GM10266 (cell line): ENCODE measurements at regions not wholly inside any gene's neighbourhood (a gene's known extent, or its start where the extent isn't known, plus 50 kb on each side); places are given as distances from the start of the nearest gene placed in this dataset.

ENCODE experiments used
- DNase-seq: peaks from one replicate; pipeline ENCODE4 v3.0.0; 2012; ENCODE audit errors: extremely low spot score
- TF ChIP-seq, protein P1 (sequence below): IDR thresholded peaks from 2 replicates; pipeline ENCODE4 v1.5.1; 2012; ENCODE audit warnings: mild to moderate bottlenecking, low read depth; ENCODE audit not compliant: control insufficient read depth, insufficient read depth; ENCODE audit errors: missing control alignments

DNA sequence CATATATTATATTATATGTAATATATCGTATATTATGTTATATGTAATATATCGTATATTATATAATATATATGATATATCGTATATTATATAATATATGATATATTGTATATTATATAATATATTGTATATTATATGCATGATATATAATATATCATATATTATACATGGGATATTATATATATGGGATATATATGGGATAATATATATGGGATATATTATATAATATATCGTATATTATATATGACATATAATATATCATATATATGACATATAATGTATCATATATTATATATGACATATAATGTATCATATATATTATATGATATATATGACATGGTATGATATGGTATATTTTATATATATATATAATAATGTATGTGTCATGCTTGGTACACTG, 79.5 kb upstream of the CALM2 start:
- TF ChIP-seq, protein P1, sequence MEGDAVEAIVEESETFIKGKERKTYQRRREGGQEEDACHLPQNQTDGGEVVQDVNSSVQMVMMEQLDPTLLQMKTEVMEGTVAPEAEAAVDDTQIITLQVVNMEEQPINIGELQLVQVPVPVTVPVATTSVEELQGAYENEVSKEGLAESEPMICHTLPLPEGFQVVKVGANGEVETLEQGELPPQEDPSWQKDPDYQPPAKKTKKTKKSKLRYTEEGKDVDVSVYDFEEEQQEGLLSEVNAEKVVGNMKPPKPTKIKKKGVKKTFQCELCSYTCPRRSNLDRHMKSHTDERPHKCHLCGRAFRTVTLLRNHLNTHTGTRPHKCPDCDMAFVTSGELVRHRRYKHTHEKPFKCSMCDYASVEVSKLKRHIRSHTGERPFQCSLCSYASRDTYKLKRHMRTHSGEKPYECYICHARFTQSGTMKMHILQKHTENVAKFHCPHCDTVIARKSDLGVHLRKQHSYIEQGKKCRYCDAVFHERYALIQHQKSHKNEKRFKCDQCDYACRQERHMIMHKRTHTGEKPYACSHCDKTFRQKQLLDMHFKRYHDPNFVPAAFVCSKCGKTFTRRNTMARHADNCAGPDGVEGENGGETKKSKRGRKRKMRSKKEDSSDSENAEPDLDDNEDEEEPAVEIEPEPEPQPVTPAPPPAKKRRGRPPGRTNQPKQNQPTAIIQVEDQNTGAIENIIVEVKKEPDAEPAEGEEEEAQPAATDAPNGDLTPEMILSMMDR: no peak
- no peak for DNase-seq

DNA sequence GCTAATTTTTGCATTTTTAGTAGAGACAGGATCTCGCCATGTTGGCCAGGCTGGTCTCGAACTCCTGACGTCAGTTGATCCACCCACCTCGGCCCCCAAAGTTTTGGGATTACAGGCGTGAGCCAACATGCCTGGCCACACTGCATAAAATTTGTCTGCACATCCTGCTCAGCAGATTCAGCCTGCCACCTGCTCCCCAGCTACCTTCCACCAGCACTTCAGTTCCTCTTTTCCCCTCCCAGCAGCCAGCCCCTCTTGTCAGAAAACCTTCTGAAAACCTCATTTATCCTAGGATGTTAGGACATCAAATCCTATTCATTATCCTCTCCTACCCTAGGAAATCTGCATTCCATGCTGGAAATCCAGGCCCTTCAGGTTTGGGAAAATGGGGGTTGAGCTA, 78.2 kb upstream of the CALM2 start:
- DNase-seq: no peak
- TF ChIP-seq, protein P1: no peak

DNA sequence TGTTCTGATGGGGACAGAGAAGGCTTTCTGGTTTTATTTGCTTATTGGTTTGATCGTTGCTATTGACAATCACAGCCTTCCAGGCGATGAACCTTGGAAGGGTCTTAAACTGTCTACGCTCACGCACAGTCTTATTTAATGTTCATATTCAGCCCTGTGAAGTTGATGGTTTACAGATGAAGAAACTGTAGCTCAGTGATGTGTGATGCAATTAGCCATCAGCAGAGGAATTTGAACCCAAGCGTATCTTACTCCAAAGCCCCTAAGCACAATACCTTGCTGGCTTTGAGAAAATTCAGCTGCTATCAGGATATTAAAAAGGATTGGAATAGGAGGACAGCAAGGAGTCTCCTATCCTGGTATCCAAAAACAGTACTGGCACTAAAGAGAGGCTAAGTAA, 77.1 kb upstream of the CALM2 start:
- DNase-seq: no peak

DNA sequence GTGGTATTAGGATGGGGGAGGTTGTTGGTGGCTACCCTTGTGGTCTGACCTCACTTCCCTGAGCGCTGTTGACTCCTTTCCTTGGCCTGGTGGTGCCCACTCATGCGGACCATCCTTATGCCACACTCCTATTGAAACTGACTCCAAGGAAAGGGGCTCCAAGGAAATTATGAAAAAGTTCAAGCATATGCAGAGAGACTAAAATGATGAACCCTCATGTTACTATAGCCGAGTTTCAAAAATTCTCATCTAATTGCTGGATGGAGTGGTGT, 75.0 kb upstream of the CALM2 start:
- no peak for DNase-seq

More for the DNA sequence above, 77.1 kb upstream of the CALM2 start:
- TF ChIP-seq, protein P1: no peak

DNA sequence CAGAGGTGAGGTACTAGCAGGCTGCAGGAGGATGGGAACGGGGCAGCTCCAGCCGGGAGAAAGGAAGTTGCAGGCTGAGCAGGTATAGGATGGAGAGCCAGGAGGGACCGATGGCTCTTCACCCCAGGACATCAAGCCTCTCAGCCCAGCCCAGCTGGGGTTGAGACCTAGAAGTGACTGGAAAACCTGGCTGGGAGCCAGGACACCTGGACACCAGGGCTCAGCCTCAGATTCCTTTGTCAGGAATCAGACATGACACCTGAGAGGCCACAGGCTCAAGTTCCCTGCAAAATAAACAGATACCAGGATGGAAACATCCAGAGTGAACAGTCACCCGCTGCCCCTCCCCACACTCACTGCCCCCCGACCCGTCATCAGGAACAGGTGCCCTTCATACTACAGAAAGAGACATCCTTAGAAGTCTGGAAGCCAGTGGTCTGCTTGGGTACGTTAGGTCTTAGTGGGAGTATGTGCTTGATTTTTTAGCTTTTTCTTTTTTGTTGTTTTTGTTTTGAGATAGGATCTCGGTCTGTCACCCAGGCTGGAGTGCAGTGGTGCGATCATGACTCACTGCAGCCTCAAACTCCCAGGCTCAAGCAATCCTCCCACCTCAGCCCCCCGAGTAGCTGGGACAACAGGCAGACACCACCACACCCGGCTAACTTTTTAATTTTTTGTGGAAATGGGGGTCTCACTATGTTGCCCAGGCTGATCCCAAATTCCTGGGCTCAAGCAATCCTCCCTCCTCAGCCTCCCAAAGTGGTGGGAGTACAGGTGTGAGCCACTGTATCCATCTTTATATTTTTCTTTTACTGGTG, 74.5 kb upstream of the CALM2 start:
- no peak for DNase-seq
- TF ChIP-seq, protein P1: no peak

More for the DNA sequence above, 75.0 kb upstream of the CALM2 start:
- TF ChIP-seq, protein P1: no peak

DNA sequence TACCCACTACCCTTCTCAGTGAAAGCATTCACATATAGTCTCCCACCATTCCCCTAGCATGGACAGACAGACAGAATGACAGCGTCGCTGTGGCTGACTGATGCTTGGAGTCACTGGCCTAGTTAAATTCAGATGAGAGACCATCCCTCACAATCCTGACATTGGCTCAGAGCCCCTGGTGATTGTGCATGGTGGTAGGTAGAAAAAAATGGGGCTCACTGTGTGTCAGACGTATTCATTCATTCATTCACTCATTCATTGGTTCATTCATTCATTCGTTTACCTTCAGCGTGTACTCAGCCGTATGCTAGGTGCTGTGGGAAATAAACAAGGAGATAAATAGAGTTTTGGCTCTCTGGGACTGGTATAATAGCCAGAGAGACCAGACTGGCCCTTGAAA, 73.6 kb upstream of the CALM2 start:
- TF ChIP-seq, protein P1: no peak
- DNase-seq: no peak

DNA sequence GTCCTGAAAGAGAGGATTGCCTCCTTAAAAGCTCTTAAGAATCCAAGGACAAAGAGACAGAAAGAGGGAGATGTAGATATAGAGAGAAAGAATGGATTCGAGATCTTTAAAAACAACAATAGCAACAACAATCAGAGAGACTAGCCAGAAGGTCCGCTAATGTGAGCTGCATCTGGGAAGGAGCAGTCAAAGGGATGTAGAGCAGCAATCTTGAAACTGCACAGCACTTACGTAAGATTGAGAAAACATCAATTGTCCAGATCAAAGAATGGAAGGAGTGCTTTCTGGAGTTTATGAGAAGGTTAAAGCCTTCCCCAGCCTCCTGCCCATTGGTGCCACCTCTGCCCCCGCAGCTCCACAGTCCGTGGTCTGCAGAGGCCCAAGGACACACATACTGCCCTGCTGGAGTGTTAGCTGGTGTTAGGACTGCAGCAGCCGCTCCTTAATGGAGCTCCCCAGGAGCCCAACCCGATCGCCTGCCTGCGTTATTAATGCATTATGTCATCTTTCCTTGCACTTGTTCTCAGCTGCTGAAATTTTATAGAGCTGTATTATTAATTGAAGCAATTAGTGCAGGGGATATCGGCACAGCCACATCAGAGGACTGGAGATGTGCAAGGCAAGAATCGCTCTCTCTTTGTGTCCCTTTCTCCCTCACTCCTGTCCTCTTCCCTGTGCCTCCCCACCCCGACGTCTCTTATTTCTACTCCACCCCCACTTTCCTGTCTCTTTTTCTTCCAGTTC, 73.0 kb upstream of the CALM2 start:
- TF ChIP-seq, protein P1: no peak
- DNase-seq: no peak
